ENCODE measurements at regions not wholly inside any gene's neighbourhood (a gene's known extent, or its start where the extent isn't known, plus 50 kb on each side); places are given as distances from the start of the nearest gene placed in this dataset.
"Not testable (repeated sequence)": the region's sequence is repeated elsewhere in the genome, so short reads cannot be mapped to it uniquely, and the experiment has no call there.

- WGBS = 50% methylated on average over 2 of the region's 2 CpGs
- H3K4me1 ChIP-seq (ENCODE audit: insufficient read depth, low read length) = no peaks in the 10 kb centered on the region
- H3K27ac ChIP-seq (ENCODE audit: low read depth, low read length) = no peak overlapping the region
- no peaks in the 10 kb centered on the region for H3K27me3 ChIP-seq (ENCODE audit: insufficient read depth, low read length)
- no peak overlapping the region for H3K9ac ChIP-seq (ENCODE audit: low read depth, low read length)
- no peaks in the 10 kb centered on the region for H3K9me3 ChIP-seq (ENCODE audit: insufficient read depth, low read depth, low read length)
- H3K36me3 ChIP-seq (ENCODE audit: insufficient read depth, low read length) = no peaks in the 10 kb centered on the region
- no peak overlapping the region for H3K4me3 ChIP-seq (ENCODE audit: low read length)
These were observed 111.4 kb upstream of the TSPAN8 start for GRCh38 chr12:71269281-71269598.

DNA sequence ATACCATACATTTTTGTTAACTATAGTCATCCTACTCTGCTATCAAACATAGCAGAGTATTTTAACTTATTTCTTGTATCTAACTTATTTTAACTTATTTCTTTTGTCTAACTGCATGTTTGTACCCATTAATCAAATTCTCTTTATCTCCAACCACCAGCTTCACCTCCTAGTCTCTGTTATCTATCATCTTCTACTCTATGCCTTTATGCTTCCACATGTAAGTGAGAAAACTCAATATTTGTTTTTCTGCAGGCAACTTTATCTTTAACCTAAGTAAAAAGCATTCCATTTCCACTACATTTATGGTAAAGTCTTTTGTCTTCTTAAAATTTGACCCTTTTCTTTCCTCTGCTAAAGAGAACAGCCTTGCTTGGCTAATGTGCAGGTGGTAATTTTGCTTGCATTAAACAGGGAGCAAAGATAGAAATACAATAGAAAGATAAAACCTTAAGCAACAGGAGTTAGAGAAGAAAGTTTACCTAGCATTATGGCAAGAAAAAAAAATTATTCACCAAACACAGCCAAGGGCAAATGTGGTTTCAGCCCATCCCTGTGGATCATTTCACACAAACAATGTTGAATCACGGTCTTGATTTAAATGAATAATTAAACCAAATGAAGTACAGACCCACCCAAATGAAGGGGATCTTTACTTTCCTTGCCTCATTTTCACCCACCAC is 110.9 kb upstream of the TSPAN8 start:
- 92% methylated on average over 1 of the region's 1 CpG for WGBS

DNA sequence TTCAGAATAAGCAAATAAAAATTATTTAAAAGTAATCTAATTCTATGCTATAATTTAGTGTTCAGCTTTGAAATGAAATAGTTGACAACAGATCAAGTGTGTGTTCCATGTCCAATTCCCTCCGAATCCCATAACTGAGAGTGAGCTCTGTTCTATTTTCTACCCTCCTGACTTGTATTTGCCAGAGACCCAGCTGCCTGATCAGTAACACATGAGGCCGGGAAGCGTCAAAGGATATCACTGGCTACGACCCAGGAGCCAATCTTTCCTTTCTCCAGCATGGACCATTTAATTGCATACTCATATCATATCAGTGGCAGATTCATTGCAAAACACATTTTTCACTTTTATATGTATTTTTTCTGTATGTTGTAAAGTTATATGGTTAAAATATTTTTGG is 108.8 kb upstream of the TSPAN8 start:
- Histone ChIP-seq H3K27ac (ENCODE audit: low read depth, low read length) (no peak overlapping the region), H3K4me1 (ENCODE audit: insufficient read depth, low read length) (no peaks in the 10 kb centered on the region), H3K4me3 (ENCODE audit: low read length) (no peak overlapping the region), H3K27me3 (ENCODE audit: insufficient read depth, low read length) (no peaks in the 10 kb centered on the region), H3K9ac (ENCODE audit: low read depth, low read length) (no peak overlapping the region), H3K36me3 (ENCODE audit: insufficient read depth, low read length) (no peaks in the 10 kb centered on the region), H3K9me3 (ENCODE audit: insufficient read depth, low read depth, low read length) (no peaks in the 10 kb centered on the region)
- WGBS = 85% methylated on average over 4 of the region's 4 CpGs

More for the DNA sequence above, 110.9 kb upstream of the TSPAN8 start:
- Histone ChIP-seq H3K36me3 (ENCODE audit: insufficient read depth, low read length) (no peaks in the 10 kb centered on the region), H3K4me3 (ENCODE audit: low read length) (no peak overlapping the region), H3K27me3 (ENCODE audit: insufficient read depth, low read length) (no peaks in the 10 kb centered on the region), H3K4me1 (ENCODE audit: insufficient read depth, low read length) (no peaks in the 10 kb centered on the region), H3K27ac (ENCODE audit: low read depth, low read length) (no peak overlapping the region), H3K9ac (ENCODE audit: low read depth, low read length) (no peak overlapping the region), H3K9me3 (ENCODE audit: insufficient read depth, low read depth, low read length) (no peaks in the 10 kb centered on the region)

- H3K27me3 ChIP-seq (ENCODE audit: insufficient read depth, low read length); H3K9me3 ChIP-seq (ENCODE audit: insufficient read depth, low read depth, low read length); H3K27ac ChIP-seq (ENCODE audit: low read depth, low read length); H3K9ac ChIP-seq (ENCODE audit: low read depth, low read length); H3K4me1 ChIP-seq (ENCODE audit: insufficient read depth, low read length); H3K36me3 ChIP-seq (ENCODE audit: insufficient read depth, low read length); H3K4me3 ChIP-seq (ENCODE audit: low read length): not testable (repeated sequence)
- WGBS = no CpG with 5 or more reads among the region's 3 CpGs
These were observed 107.9 kb upstream of the TSPAN8 start for GRCh38 chr12:71265731-71266130.

GRCh38 chr12:71262466-71262865 is 104.7 kb upstream of the TSPAN8 start:
- Histone ChIP-seq H3K4me3 (ENCODE audit: low read length) (no peak overlapping the region), H3K9ac (ENCODE audit: low read depth, low read length) (no peak overlapping the region), H3K27me3 (ENCODE audit: insufficient read depth, low read length) (no peaks in the 10 kb centered on the region), H3K9me3 (ENCODE audit: insufficient read depth, low read depth, low read length) (no peaks in the 10 kb centered on the region), H3K36me3 (ENCODE audit: insufficient read depth, low read length) (no peaks in the 10 kb centered on the region), H3K4me1 (ENCODE audit: insufficient read depth, low read length) (no peaks in the 10 kb centered on the region), H3K27ac (ENCODE audit: low read depth, low read length) (no peak overlapping the region)
- 94% methylated on average over 2 of the region's 3 CpGs for WGBS

- Histone ChIP-seq H3K27ac (ENCODE audit: low read depth, low read length) (no peak overlapping the region), H3K36me3 (ENCODE audit: insufficient read depth, low read length) (no peaks in the 10 kb centered on the region), H3K4me3 (ENCODE audit: low read length) (no peak overlapping the region), H3K4me1 (ENCODE audit: insufficient read depth, low read length) (no peaks in the 10 kb centered on the region), H3K27me3 (ENCODE audit: insufficient read depth, low read length) (no peaks in the 10 kb centered on the region), H3K9me3 (ENCODE audit: insufficient read depth, low read depth, low read length) (peaks cover 25% of the 10 kb centered on the region), H3K9ac (ENCODE audit: low read depth, low read length) (no peak overlapping the region)
- WGBS = 100% methylated on average over 1 of the region's 2 CpGs
These were observed 94.7 kb upstream of the TSPAN8 start for GRCh38 chr12:71252473-71252872.

DNA sequence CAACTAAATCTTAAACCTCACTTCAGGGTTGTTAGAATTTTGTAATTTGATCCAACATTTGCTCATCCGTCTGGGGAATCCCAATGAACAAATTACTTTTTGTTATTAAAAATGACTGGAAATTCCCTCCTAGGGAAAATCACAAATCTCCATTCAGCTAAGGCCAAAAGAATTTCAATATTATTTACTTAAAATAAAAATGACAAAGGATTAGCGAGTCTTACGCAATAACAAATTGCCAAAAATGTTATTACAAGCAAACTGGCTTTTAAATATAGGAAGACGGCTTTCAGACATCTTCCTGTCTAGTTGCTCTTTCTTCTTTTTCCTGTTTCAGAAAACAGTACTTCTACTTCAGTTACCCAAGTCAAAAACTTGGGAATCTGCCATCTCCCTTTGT is 92.4 kb upstream of the TSPAN8 start:
- WGBS = 79% methylated on average over 3 of the region's 4 CpGs
- Histone ChIP-seq H3K9me3 (ENCODE audit: insufficient read depth, low read depth, low read length) (peaks cover 25% of the 10 kb centered on the region), H3K4me3 (ENCODE audit: low read length) (no peak overlapping the region), H3K9ac (ENCODE audit: low read depth, low read length) (no peak overlapping the region), H3K27ac (ENCODE audit: low read depth, low read length) (no peak overlapping the region), H3K27me3 (ENCODE audit: insufficient read depth, low read length) (no peaks in the 10 kb centered on the region), H3K4me1 (ENCODE audit: insufficient read depth, low read length) (no peaks in the 10 kb centered on the region), H3K36me3 (ENCODE audit: insufficient read depth, low read length) (no peaks in the 10 kb centered on the region)

DNA sequence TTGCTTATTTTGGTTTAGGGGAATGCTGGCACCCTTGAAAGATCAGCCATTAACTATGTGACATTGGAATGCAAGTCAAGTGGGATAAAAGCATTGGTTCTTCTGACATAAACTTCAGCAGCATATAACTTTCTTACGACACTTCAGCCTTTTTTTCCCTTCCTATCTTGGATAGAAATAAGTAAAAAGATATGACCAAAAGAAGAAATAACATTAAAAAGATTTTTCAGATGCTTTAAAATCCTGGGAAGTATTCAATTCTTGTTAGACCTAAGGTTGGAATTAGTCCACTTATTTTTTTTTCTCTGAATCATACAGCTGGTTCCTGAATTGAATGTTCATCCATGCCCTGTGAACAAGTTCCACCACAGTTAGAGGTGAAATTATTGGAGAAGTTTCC is 85.6 kb upstream of the TSPAN8 start:
- Histone ChIP-seq H3K4me1 (ENCODE audit: insufficient read depth, low read length) (no peaks in the 10 kb centered on the region), H3K9me3 (ENCODE audit: insufficient read depth, low read depth, low read length) (no peaks in the 10 kb centered on the region), H3K9ac (ENCODE audit: low read depth, low read length) (no peak overlapping the region), H3K27ac (ENCODE audit: low read depth, low read length) (no peak overlapping the region), H3K27me3 (ENCODE audit: insufficient read depth, low read length) (no peaks in the 10 kb centered on the region), H3K4me3 (ENCODE audit: low read length) (no peak overlapping the region), H3K36me3 (ENCODE audit: insufficient read depth, low read length) (no peaks in the 10 kb centered on the region)
- WGBS = no CpG with 5 or more reads among the region's 1 CpG

- H3K9me3 ChIP-seq (ENCODE audit: insufficient read depth, low read depth, low read length) = no peaks in the 10 kb centered on the region
- H3K27me3 ChIP-seq (ENCODE audit: insufficient read depth, low read length) = no peaks in the 10 kb centered on the region
- no peak overlapping the region for H3K4me3 ChIP-seq (ENCODE audit: low read length)
- no peaks in the 10 kb centered on the region for H3K36me3 ChIP-seq (ENCODE audit: insufficient read depth, low read length)
- WGBS = 95% methylated on average over 2 of the region's 2 CpGs
- no peaks in the 10 kb centered on the region for H3K4me1 ChIP-seq (ENCODE audit: insufficient read depth, low read length)
- H3K9ac ChIP-seq (ENCODE audit: low read depth, low read length) = no peak overlapping the region
- no peak overlapping the region for H3K27ac ChIP-seq (ENCODE audit: low read depth, low read length)
These were observed 84.7 kb upstream of the TSPAN8 start for GRCh38 chr12:71242511-71242910.

DNA sequence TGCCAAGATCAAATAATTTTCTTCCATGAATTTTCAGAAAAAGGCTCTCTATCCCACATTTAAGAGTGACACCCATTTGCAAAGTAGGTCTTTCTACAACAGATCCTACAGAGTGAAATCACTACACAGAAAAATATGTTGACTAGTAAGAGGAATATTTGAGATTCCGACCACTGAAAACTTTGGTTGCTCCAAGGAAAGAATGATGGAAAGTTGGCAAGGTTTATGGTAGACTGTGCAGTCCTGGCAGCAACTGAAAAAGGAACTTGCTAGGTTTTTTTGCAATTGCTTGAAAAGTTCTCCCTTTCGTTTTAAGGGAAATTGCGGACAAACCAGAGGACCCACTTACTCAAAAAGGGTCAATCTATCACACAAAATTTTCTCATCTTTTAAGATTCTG is 83.1 kb upstream of the TSPAN8 start:
- Histone ChIP-seq H3K27me3 (ENCODE audit: insufficient read depth, low read length) (no peaks in the 10 kb centered on the region), H3K36me3 (ENCODE audit: insufficient read depth, low read length) (no peaks in the 10 kb centered on the region), H3K27ac (ENCODE audit: low read depth, low read length) (no peak overlapping the region), H3K4me1 (ENCODE audit: insufficient read depth, low read length) (no peaks in the 10 kb centered on the region), H3K9me3 (ENCODE audit: insufficient read depth, low read depth, low read length) (no peaks in the 10 kb centered on the region), H3K9ac (ENCODE audit: low read depth, low read length) (no peak overlapping the region), H3K4me3 (ENCODE audit: low read length) (no peak overlapping the region)
- 93% methylated on average over 3 of the region's 3 CpGs for WGBS

GRCh38 chr12:71239731-71240130 is 81.9 kb upstream of the TSPAN8 start:
- Histone ChIP-seq H3K9me3 (ENCODE audit: insufficient read depth, low read depth, low read length) (no peaks in the 10 kb centered on the region), H3K4me3 (ENCODE audit: low read length) (no peak overlapping the region), H3K4me1 (ENCODE audit: insufficient read depth, low read length) (no peaks in the 10 kb centered on the region), H3K27me3 (ENCODE audit: insufficient read depth, low read length) (no peaks in the 10 kb centered on the region), H3K36me3 (ENCODE audit: insufficient read depth, low read length) (no peaks in the 10 kb centered on the region), H3K27ac (ENCODE audit: low read depth, low read length) (no peak overlapping the region), H3K9ac (ENCODE audit: low read depth, low read length) (no peak overlapping the region)

GRCh38 chr12:71237128-71237527 is 79.3 kb upstream of the TSPAN8 start:
- H3K27ac ChIP-seq (ENCODE audit: low read depth, low read length) = no peak overlapping the region
- no peak overlapping the region for H3K9ac ChIP-seq (ENCODE audit: low read depth, low read length)
- no peaks in the 10 kb centered on the region for H3K27me3 ChIP-seq (ENCODE audit: insufficient read depth, low read length)
- no peaks in the 10 kb centered on the region for H3K4me1 ChIP-seq (ENCODE audit: insufficient read depth, low read length)
- H3K9me3 ChIP-seq (ENCODE audit: insufficient read depth, low read depth, low read length) = no peaks in the 10 kb centered on the region
- H3K36me3 ChIP-seq (ENCODE audit: insufficient read depth, low read length) = no peaks in the 10 kb centered on the region
- WGBS = over 99% methylated on average over 4 of the region's 4 CpGs
- no peak overlapping the region for H3K4me3 ChIP-seq (ENCODE audit: low read length)

Measured in HUES64 (cell line).